Loucy (cell line): ENCODE measurements at regions not wholly inside any gene's neighbourhood (a gene's known extent, or its start where the extent isn't known, plus 50 kb on each side); places are given as distances from the start of the nearest gene placed in this dataset.

Experiments
- CTCF ChIP-seq: fragments of 200-600 bp; sonication (generic); conservative IDR thresholded peaks from 2 replicates; pipeline ENCODE4 v1.5.1; 2014; ENCODE audit warnings: mild to moderate bottlenecking, antibody characterized with exemption, low read length
- EZH2phosphoT487 ChIP-seq: fragments of 200-600 bp; IDR thresholded peaks from 2 replicates; pipeline ENCODE4 v1.6.1; 2018; ENCODE audit warnings: antibody characterized with exemption, mild to moderate bottlenecking, moderate library complexity, borderline replicate concordance

- no peak for TF ChIP-seq CTCF
- no peak for TF ChIP-seq EZH2phosphoT487
These were observed 894.7 kb upstream of the INTU start for GRCh38 chr4:126737899-126738526.
